ENCODE measurements at regions not wholly inside any gene's neighbourhood (a gene's known extent, or its start where the extent isn't known, plus 50 kb on each side); places are given as distances from the start of the nearest gene placed in this dataset.
"Not testable (repeated sequence)": the region's sequence is repeated elsewhere in the genome, so short reads cannot be mapped to it uniquely, and the experiment has no call there.

GRCh38 chr5:136740228-136740627 is 374.9 kb upstream of the TRPC7 start:
- DNase-seq = no peak

GRCh38 chr5:136739271-136739670 is 373.9 kb upstream of the TRPC7 start:
- not testable (repeated sequence) for DNase-seq

GRCh38 chr5:136738829-136739228 is 373.5 kb upstream of the TRPC7 start:
- no peak for DNase-seq

GRCh38 chr5:136736021-136736420 is 370.7 kb upstream of the TRPC7 start:
- no peak for DNase-seq

GRCh38 chr5:136735611-136736010 is 370.3 kb upstream of the TRPC7 start:
- DNase-seq = not testable (repeated sequence)

- DNase-seq = no peak
Measured at GRCh38 chr5:136734628-136735027, 369.3 kb upstream of the TRPC7 start.

GRCh38 chr5:136732751-136733150 is 367.4 kb upstream of the TRPC7 start:
- DNase-seq = peak; percentile 28

- DNase-seq = no peak
Measured at GRCh38 chr5:136731241-136731900, 366.0 kb upstream of the TRPC7 start.

GRCh38 chr5:136730426-136730825 is 365.1 kb upstream of the TRPC7 start:
- DNase-seq = no peak

GRCh38 chr5:136729901-136730355 is 364.6 kb upstream of the TRPC7 start:
- no peak for DNase-seq

GRCh38 chr5:136726506-136726905 is 361.2 kb upstream of the TRPC7 start:
- no peak for DNase-seq

GRCh38 chr5:136724161-136724560 is 358.8 kb upstream of the TRPC7 start:
- no peak for DNase-seq

GRCh38 chr5:136722581-136722980 is 357.2 kb upstream of the TRPC7 start:
- no peak for DNase-seq

- no peak for DNase-seq
Measured at GRCh38 chr5:136722086-136722485, 356.7 kb upstream of the TRPC7 start.

GRCh38 chr5:136720674-136721073 is 355.3 kb upstream of the TRPC7 start:
- DNase-seq = no peak

GRCh38 chr5:136717917-136718316 is 352.6 kb upstream of the TRPC7 start:
- no peak for DNase-seq

GRCh38 chr5:136714286-136714685 is 348.9 kb upstream of the TRPC7 start:
- DNase-seq = no peak

- no peak for DNase-seq
Measured at GRCh38 chr5:136712628-136713027, 347.3 kb upstream of the TRPC7 start.

GRCh38 chr5:136710834-136711233 is 345.5 kb upstream of the TRPC7 start:
- no peak for DNase-seq

- DNase-seq = no peak
Measured at GRCh38 chr5:136703706-136704105, 338.4 kb upstream of the TRPC7 start.

- DNase-seq = no peak
Measured at GRCh38 chr5:136703036-136703435, 337.7 kb upstream of the TRPC7 start.

GRCh38 chr5:136701191-136701590 is 335.8 kb upstream of the TRPC7 start:
- DNase-seq = no peak

- no peak for DNase-seq
Measured at GRCh38 chr5:136699651-136700050, 334.3 kb upstream of the TRPC7 start.

GRCh38 chr5:136698970-136699369 is 333.6 kb upstream of the TRPC7 start:
- DNase-seq = no peak

- DNase-seq = no peak
Measured at GRCh38 chr5:136694258-136694657, 328.9 kb upstream of the TRPC7 start.

All from left kidney (tissue), 1 donor.